HG03095 (cell line): ENCODE measurements at regions not wholly inside any gene's neighbourhood (a gene's known extent, or its start where the extent isn't known, plus 50 kb on each side); places are given as distances from the start of the nearest gene placed in this dataset.
"Not testable (repeated sequence)": the region's sequence is repeated elsewhere in the genome, so short reads cannot be mapped to it uniquely, and the experiment has no call there.

Experiments
- ATAC-seq: cut with Tn5 transposase; IDR thresholded peaks from one replicate; pipeline ENCODE4 v1.9.1; 2021; ENCODE audit warnings: moderate library complexity; ENCODE audit not compliant: unreplicated experiment

- ATAC-seq = no peak
These were observed 89.8 kb upstream of the ANK3 start for GRCh38 chr10:60479305-60480020.

DNA sequence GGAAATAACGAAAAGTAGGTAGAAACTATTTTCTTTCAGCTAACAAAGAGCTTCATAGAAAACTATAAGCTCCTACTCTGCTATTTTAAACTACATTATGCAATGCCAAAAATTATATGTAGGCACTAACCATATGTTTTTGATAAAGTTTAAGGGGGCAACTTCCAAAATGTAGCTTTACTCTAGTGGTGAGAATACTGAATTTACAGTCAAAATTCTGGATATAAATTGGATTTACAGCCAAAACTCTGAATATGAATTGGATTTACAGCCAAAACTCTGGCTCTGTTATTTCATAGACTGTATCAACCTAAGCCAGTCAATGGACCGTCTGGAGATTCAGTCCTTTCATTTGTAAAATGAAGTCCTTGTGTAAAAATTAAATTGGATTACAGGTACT, 86.8 kb upstream of the ANK3 start:
- ATAC-seq = no peak

DNA sequence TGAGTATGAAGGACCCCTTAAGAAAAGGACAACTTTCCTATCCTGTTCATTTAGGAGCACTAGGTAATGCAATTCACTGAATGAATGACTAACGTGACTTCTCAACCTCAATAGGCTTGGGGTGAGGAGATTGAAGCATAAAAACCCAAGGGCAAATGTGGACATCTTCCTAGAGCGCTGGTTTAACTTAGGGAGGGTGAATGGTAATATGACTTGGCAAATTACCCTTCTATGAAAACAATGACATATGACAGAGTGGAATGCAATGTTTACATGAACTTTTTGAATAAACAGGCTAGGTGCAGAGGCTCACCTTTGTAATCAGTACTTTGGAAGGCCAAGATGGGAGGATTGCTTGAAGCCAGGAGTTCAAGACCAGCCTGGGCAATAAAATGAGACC, 83.9 kb upstream of the ANK3 start:
- ATAC-seq = no peak

DNA sequence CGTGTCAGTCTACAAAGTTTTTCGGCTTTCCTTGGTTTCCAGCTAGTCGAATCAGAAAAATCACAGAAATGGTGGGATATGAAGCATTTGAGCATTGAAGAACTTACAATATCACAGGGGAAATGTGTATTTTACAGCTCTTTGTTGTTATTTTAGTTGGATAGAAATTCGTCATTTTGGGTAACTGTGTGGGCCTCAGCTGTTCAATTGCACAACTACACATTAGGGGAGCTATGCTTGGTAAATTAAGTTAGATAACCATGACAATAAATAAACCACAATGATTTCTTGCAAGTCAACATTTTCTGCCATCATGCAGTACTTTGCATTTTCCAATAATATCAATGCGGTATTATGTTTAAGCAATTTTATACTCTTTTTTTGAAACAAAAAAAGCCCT, 80.4 kb upstream of the ANK3 start:
- no peak for ATAC-seq

DNA sequence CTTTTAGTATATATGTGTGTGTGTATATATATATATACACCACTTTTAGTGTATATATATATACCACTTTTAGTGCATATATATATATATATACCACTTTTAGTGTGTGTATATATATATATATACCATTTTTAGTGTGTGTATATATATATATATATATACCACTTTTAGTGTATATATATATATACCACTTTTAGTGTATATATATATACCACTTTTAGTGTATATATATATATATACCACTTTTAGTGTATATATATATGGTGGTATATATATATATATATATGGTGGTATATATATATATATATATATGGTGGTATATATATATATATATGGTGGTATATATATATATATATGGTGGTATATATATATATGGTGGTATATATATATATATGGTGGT, 79.5 kb upstream of the ANK3 start:
- ATAC-seq = not testable (repeated sequence)

- no peak for ATAC-seq
These were observed 77.5 kb upstream of the ANK3 start for GRCh38 chr10:60467202-60467546.

GRCh38 chr10:60466267-60467201, 76.9 kb upstream of the ANK3 start:
- no peak for ATAC-seq

DNA sequence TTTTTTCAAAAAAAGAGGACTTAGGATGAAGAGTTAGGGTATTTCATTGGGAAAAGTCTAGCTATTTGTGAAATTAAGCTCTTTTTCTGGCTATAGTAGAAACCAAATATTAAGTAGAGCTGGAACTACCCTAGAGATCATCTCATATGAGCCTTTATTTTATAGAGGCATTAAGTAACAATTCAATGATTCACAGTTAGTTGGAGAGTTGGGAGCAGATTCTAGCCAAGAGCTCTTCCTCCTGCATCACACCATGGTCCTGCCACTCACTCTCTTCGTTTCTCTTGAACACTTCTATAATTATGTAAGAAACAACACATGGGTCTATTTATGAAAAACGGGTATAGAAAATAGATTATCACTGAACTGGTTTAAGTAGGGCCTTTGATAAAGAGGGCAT, 76.1 kb upstream of the ANK3 start:
- no peak for ATAC-seq

DNA sequence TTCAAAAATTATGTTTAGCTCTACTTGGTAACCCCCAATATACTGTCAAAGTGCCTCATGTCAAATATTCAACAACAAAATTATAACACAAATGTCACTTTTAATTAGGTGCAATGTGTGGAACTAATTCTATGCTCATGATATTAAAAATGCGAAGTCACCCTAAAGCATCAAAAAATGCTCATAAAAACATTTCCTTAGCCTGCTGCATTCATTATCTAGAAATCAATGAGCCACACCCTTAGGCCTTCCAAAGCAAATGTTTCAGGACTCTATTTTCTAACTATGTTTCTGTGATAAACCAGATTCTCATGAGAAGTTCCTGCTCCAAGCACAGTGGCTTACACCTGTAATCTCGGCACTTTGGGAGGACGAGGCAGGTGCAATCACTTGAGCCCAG, 75.0 kb upstream of the ANK3 start:
- ATAC-seq = no peak

DNA sequence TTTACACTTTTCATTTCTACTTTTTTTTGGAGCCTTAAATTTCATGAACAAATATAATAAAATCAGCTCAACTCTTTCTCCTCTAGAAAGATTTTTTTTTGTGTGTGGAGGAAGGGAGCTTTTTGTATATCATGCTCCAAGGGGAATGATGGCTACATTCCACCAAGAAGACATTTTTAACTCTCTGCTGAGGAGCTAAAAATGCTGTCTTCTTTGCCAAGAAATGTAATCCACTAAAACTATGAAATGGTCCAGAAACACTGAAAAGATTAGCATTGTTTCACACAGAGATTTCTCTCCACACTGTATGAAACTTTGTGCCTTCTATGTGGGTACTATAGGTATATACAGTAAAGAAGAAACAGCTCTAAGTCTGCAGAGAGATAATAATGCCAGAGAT, 74.1 kb upstream of the ANK3 start:
- no peak for ATAC-seq

DNA sequence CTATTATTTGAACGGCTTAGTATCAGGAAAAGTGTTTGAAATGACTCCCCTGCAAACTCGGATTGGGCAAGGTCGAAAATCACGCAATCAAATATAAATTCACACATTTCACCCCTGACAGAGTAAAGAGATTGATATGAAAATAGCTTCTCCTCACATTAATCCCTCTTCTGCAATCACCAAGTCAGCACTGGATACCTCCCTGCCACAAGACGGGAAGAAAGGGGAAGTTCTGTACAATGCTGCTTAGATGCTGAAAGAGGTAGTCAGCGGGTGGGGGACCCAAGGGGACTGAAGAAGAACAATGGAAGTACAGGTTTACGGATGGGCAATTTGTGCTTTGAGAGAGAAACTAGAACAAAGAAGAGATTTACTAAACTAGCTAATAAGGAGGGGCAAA, 72.0 kb upstream of the ANK3 start:
- ATAC-seq = no peak

DNA sequence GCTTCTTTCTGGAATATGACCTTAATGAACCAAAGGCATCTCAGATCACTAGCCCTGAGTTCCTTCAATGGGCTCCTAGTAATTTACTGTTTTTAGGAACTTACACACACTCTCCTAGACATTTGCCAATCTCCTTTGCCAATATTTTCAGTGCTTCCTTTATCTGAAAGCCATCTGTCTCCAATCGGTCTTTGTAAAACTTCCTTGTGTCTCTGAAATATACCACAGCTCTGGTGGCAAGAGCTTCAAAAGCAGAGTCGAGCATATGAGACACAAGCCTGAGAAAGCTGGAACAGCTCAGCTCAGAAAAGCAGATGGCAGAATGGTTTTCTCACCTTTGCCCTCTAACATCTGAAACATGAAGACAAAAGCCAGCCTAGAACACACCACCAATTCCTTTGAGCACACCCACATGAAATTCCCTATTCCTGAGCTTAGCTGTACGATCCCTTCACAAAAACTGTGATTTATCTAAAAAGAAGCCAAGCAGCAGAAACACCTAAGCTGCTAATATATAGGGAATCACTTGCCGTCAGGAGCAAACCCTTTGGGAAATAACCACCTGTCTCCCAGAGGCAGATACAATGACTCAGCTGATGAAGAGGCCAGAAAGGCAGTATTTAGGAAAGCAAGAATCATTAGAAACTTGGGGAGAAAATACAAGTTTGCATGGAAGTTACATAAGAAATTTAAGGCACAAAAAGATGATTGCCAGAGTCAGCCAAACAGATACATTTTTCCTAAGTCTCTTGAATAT, 70.2 kb upstream of the ANK3 start:
- no peak for ATAC-seq

DNA sequence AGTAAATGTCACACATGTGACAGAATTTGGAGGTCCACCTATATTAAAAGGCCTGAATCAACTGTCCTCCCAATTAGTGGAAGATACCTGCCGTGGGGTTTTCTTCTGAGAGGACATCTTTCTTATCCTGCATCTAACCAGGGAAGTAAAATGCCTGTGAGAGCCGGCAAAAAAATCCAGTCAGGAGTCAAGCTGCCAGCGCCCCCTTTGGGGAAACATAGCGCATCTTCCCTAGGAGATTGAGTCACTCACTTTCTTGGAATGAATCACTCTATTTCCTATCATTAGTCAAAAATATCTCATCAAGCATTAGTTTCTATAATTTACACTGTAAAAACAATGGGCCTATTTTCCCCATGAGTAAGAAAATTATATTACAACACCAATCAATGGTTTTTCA, 66.4 kb upstream of the ANK3 start:
- ATAC-seq = no peak

GRCh38 chr10:60454336-60454735, 64.7 kb upstream of the ANK3 start:
- ATAC-seq = no peak

GRCh38 chr10:60453036-60453435, 63.4 kb upstream of the ANK3 start:
- no peak for ATAC-seq

DNA sequence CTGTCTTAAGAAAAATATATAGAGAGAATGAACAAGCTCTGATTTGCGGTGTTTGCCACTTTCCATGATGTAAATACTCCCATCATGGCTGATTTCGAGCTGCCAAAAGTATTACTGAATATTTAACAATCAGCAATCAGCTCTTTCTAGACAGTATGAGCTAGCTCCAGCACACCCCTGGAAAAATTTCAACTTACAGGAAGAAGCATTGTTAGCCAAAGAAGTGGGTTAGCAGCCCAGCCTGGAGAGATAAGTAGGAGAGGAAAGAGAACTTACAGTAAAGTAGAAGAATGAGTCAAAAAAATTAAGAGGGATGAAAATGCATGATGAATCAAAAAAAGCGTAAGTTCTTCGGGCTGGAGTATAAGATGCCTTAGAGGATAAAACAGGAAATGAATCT, 60.6 kb upstream of the ANK3 start:
- no peak for ATAC-seq

GRCh38 chr10:60448246-60448645, 58.6 kb upstream of the ANK3 start:
- no peak for ATAC-seq

DNA sequence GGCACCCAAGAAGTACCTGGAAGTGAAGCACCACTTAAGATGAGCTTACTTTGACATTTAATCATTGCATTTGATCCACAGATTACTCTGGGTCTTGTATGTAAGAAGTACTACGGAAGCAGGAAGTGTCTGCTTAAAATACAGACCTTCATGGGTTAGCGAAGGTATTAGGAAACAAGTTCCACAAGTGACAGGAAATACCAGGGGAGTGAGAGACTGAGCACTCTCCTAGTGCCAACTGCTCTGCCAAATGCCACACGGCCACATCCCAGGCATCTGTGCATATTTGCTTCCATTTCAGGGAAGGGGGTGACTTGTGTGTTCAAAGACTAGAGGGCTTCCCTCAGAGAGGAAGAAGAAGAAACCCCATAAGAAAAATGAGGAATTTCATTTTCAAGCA, 57.2 kb upstream of the ANK3 start:
- ATAC-seq = no peak

DNA sequence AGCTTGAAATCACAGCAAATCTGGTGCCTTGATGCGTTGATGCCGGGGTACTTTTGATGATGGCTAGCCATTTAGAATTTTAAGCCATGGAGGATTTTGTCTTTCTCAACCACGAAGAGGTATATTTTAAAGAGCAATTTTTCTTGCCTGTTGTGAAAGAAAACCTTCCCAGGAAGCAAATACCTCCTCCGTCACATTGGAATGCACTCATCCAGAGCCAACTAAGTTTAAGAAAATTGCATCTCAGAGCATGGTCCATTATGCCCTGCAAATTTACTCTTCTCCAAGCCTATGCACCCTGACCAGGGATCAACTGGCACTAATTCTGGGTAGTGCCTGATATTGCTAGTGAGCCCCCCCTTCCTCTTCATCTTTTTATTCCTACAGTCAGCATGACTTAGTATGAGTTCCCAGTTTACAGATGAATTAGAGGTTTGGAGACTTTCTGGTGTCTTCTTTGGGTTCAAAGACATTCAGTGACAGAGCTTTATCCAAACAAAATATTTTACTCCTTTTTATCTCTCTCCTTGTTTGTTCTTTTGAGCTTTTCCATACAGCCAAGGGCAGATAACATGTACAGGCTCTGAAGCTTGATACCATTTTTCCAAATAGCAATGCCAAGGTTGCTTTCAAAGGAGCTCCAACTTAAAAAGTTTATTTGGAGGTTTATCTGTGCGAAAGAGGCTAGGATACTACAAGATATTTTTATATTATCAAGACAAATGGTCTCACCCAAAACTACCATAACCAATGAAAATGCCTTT, 56.6 kb upstream of the ANK3 start:
- no peak for ATAC-seq

DNA sequence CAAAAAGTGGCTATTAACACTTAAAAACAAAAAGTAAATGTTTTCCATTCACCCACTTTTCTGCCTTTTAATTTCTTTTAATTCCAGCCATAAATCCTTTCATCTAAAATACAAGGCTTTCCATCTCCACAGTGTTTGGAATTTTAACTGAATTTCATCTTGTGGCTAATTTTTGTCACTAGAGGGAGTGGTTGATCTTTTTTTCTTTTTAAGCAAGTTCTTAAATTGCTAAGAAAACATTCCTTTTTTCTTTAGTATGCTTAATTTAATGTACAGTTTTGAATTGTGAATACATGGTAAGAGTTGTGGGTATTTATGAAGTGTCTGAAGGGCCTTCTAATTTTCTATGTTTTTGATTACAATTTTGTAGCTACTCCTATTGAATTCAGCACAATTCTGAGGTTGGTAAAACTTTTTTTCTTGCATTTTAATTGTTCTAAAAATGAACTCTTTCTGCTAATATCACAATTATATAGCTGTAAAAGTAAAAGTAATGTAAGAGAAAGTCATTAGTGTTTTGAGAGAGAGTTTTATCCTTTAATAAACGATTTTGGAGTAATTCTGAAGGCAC, 54.9 kb upstream of the ANK3 start:
- no peak for ATAC-seq

DNA sequence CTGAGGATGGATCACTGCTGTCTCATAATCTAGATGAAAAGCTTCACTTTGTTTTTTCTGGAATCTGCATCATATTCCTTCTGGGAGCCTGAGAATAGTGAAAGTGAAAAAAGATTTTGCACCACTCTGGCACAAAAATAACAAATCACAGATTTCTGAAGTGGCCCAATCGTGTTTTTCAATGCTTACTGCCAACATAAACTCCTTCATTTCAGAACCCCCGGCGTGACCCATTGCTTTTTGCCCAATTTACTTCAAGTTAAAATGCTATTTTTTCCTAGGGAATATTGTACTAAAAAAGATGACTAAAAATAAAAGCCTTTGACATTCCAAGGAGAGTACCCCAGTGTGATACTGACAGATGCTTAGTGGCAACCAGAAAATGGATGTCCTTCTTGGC, 53.7 kb upstream of the ANK3 start:
- no peak for ATAC-seq
